H1 (cell line): ENCODE measurements at regions not wholly inside any gene's neighbourhood (a gene's known extent, or its start where the extent isn't known, plus 50 kb on each side); places are given as distances from the start of the nearest gene placed in this dataset.

Experiments
- POLR2AphosphoS5 ChIP-seq: IDR thresholded peaks from 2 replicates; pipeline ENCODE4 v1.6.1; 2011; ENCODE audit warnings: low read depth, low read length
- RFX5 ChIP-seq: IDR thresholded peaks from 2 replicates; pipeline ENCODE4 v1.6.1; 2011; ENCODE audit warnings: low read depth, low read length, improper control_type of control experiment, borderline replicate concordance
- SUZ12 ChIP-seq: fragments of 200-600 bp; sonication (generic); IDR thresholded peaks from 2 replicates; pipeline ENCODE4 v1.6.1; 2012; ENCODE audit warnings: mild to moderate bottlenecking, inconsistent platforms, low read length, moderate library complexity, mixed read lengths
- TAF1 ChIP-seq: IDR thresholded peaks from 2 replicates; pipeline ENCODE4 v1.6.1; 2011; ENCODE audit warnings: mild to moderate bottlenecking, low read depth, low read length
- YY1 ChIP-seq: IDR thresholded peaks from 2 replicates; pipeline ENCODE4 v1.6.1; 2011; ENCODE audit warnings: low read depth, mild to moderate bottlenecking, low read length
- TF ChIP-seq, protein P1 (sequence below), 3 experiments: IDR thresholded peaks; 1 replicate in 2 of 3; 2 replicates in 1 of 3; pipeline versions ENCODE4 v1.5.1 to v1.6.1; 2011; ENCODE audit warnings: low read length in 3 of 3, mild to moderate bottlenecking in 3 of 3, inconsistent platforms in 2 of 3, low read depth in 1 of 3, moderate library complexity in 1 of 3; ENCODE audit not compliant: insufficient read depth in 1 of 3; ENCODE audit errors: control extremely low read depth in 1 of 3

GRCh38 chr4:116664198-116664597, 421.2 kb downstream of the TRAM1L1 start:
- TF ChIP-seq YY1 = no peak
- TF ChIP-seq POLR2AphosphoS5 = no peak
- no peak for TF ChIP-seq SUZ12
- TF ChIP-seq, protein P1, sequence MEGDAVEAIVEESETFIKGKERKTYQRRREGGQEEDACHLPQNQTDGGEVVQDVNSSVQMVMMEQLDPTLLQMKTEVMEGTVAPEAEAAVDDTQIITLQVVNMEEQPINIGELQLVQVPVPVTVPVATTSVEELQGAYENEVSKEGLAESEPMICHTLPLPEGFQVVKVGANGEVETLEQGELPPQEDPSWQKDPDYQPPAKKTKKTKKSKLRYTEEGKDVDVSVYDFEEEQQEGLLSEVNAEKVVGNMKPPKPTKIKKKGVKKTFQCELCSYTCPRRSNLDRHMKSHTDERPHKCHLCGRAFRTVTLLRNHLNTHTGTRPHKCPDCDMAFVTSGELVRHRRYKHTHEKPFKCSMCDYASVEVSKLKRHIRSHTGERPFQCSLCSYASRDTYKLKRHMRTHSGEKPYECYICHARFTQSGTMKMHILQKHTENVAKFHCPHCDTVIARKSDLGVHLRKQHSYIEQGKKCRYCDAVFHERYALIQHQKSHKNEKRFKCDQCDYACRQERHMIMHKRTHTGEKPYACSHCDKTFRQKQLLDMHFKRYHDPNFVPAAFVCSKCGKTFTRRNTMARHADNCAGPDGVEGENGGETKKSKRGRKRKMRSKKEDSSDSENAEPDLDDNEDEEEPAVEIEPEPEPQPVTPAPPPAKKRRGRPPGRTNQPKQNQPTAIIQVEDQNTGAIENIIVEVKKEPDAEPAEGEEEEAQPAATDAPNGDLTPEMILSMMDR (IDR thresholded peaks at IDR 0.05; ENCODE audit: control extremely low read depth in 1 of 3, insufficient read depth in 1 of 3, low read depth in 1 of 3, low read length in 3 of 3) = peak in 2 of 3 experiments; percentile 42 to 46; a peak in 2 of 4 replicates
- no peak for TF ChIP-seq RFX5
- TF ChIP-seq TAF1 = no peak
